GM18507 (cell line): ENCODE measurements at regions not wholly inside any gene's neighbourhood (a gene's known extent, or its start where the extent isn't known, plus 50 kb on each side); places are given as distances from the start of the nearest gene placed in this dataset.

Experiments
- DNase-seq: peaks from one replicate; pipeline ENCODE4 v3.0.0; 2011; ENCODE audit warnings: low read depth; ENCODE audit not compliant: insufficient read length; ENCODE audit errors: extremely low spot score
- FAIRE-seq: peaks from 2 replicates; lab custom pipeline; 2011; peaks lifted over from hg19 to GRCh38; lab: Jason Lieb, UNC

DNA sequence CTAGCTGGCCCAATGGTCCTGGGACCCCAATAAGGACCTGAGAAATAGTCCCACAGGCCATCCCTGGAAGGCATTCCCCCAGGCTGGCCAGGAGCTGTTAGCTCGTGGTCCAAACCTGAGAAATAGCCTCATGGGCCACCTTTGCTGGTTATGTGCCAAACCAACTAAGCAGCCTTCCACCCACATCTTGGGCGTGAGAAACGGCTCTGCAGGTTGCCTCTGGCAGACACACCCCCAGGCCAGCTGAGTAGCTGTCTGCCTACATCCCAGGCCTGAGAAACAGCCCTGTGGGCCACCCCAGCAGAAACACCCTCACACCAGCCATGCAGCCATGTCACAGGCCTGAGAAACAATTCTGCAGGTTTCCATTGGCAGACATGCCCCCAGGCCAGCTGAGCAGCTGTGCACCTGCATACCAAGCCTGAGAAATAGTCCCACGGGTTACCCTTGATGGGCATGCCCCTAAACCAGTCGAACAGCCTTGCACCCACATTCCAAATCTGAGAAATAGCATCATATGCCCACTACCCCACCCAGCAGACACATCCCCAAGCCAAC, 567.8 kb upstream of the ID4 start:
- no peak for FAIRE-seq
- DNase-seq, result no peak

DNA sequence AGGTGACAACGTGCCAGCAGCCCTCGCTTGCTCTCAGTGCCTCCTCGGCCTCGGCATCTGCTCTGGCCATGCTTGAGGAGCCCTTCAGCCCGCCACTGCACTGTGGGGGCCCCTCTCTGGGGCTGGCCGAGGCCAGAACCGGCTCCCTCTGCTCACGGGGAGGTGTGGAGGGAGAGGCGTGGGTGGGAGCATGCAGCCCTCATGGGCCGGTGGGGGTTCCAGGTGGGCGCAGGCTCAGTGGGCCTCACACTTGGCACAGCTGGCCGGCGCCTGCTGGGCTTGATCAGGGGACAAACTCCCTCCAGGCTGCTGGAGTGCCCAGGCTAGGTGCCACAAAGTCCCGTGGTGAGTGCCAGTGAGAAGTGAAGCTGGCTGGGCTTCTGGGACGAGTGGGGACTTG, 566.6 kb upstream of the ID4 start:
- FAIRE-seq, result no peak
- no peak for DNase-seq

DNA sequence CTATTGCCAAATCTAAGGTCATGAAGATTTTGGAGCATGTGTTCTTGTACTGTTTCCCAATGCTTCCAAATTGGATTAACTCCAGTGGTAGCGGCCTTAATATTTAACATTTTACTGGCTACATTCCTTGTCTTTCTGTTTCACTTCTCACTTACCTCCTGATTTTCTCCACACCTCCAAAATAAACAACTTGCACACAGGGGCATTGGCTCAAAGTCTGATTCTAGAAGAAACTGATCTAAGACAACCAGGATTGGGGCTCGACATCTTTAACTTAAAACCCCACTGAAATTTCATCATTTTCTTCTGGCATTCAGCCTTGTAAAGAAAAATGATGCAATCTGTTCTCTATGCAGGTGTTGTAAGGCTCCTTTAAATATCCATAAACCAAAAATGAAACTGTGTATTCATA, 557.9 kb upstream of the ID4 start:
- DNase-seq (no peak), FAIRE-seq (no peak)

DNA sequence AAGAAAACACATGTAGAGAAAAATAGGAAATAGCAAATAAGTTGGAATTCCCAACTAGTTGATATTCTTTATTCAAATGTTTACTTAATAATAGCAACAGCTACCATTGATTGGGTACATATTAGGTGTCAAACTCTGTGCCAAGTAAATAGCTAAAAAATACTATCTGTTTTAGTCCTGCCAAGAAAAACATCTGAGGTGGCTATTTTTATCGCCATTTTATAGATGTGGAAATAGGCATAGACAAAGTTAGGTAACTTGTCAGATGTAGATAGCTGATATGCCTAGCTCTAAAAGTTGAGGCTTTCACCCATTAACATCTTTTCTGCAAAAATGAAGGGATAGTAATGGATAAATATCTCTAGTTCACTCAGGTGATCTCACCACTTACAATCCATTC, 549.2 kb upstream of the ID4 start:
- DNase-seq (no peak), FAIRE-seq (no peak)

DNA sequence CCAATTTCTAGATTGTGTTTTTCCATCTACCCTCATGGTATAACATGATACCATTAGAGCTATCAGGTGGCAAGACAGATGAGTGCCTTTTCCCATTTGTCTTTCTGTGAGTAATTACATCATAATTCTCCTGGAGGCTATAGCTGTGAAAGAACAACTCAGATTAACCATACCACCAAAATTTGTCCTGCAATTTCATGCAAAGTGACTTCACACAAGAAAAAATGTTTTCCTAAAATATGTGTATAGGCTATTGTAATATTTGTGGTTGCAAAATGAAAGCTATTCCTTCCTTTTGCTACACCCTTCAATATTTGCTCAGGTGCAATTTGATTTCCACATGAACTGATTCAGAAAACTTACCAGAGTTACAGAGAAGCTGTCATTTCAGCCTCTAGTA, 547.7 kb upstream of the ID4 start:
- FAIRE-seq (no peak), DNase-seq (no peak)

DNA sequence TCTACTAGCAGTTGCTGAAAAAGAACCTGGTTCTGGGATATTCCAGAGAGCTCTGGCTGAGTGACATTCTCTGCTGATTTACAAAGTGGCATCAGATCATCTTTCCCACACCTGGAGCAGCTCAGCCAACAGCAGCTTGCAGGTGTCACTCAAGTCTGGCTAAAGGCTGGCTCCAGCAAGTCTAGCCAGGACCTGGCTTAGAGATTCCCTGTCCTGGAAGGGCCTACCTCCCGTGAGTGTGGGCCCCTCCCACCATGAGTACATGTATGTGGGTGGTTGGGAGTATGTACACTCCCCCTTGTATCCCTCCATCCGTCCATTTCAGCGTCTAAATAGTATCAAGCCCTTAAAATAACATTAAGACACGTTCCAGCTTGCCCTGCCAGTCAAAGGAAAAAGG, 539.3 kb upstream of the ID4 start:
- no peak for FAIRE-seq
- DNase-seq, result no peak

DNA sequence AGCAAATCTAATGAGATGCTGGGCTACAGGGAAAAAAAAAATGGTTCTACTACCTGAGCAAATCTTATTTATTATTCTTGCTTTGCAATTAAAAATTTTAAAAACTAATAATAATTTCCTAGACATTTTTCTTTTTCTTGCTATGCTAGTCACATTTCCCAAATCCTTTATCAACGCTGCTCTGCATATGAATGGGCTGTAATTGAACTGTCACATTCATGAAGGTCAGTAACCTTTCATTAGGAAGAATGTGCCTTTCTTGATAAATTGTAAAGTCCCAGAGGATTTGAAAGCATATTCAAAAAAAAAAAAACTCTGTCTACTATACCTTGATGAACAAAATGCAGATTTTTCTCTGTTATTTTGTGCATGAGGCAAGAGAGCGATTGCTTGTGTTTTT, 538.7 kb upstream of the ID4 start:
- FAIRE-seq (no peak), DNase-seq (no peak)

DNA sequence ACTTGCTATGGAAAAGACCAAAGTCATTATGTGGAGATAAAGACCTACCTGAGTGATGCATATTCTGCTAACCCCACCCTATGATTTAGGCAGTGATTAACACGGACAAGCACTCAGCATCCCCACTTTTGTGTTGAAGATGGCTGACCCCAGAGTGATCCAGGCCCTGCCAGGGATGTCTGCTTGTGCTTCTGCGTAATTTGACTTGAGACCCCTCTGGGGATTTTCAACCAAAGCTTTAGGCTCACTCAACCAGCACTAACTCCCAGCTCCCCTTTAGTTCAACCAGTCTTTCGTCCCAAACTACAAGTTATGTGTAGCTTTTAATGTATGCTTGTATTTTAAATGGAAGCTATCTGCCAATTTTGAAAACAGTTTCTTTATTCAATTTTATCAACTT, 538.0 kb upstream of the ID4 start:
- DNase-seq (no peak), FAIRE-seq (no peak)

DNA sequence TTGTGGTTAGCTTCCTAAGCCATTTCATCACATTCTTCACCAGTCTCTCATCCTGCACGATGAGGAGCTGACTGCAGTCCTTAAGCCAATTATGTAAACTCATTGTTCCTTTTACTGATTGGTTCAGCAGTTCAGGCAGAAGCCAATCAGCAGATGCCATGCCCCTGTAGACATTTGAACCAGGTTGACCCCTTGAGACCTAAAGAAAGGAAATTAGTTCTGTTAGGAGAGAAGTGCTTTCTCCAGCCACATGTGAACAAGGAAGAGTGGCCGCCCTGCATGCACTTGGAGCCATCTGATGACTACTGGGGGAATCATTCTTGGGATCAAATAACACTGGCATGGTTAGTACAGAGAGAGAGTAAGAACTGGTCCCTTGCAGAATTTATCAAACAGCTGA, 535.2 kb upstream of the ID4 start:
- DNase-seq (no peak), FAIRE-seq (no peak)

DNA sequence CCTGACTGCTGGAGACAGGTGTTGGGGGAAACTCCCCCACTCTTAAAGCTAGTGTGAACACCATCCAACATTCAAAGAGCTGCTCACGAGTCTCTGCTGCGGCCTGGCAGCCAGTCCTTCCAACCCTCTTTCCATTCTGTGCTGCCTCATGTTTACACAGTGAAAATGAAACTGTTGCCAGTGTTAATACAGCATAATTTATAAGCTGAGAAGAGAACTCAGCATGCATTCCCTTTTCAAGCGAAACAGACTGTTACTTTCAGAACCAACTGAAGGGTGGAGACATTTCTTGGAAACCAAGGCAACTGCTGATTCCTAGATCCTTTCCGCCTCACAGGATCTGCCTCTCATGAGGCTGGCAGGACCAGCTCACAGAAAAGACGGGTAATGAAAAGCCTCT, 533.8 kb upstream of the ID4 start:
- DNase-seq (no peak), FAIRE-seq (no peak)

DNA sequence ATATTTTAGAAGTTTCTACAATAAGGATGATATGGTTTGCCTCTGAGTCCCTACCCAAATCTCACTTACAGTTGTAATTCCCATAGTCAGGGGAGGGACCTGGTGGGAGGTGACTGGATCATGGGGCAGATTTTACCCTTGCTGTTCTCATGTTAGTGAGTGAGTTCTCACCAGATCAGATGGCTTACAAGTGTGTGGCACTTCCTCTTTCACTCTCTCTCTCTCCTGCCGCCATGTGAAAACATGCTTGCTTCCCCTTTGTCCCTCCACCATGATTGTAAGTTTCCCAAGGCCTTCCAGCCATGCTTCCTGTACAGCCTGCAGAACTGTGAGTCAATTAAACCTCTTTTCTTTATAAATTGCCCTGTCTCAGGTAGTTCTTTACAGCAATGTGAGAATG, 527.5 kb upstream of the ID4 start:
- FAIRE-seq, result no peak
- no peak for DNase-seq

DNA sequence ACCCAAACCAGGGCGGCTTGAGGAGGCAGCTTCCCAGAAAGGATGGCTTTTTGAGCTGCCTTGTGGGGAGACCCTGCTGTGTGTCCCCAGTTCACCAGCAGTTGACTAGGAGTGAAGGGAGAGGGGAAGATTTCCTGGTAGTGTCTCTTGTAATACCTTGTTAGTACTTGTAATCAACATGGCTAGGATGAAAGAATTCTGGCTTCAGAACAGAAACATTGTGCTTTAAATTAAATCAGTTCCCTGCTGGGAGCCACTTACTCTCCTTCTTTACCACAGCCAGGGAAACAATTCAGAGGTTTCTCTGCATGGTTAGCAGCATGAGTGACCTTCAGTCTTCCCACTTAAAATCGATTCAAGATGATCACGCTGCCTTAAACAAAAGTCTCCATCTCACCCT, 525.4 kb upstream of the ID4 start:
- no peak for DNase-seq
- FAIRE-seq, result no peak

DNA sequence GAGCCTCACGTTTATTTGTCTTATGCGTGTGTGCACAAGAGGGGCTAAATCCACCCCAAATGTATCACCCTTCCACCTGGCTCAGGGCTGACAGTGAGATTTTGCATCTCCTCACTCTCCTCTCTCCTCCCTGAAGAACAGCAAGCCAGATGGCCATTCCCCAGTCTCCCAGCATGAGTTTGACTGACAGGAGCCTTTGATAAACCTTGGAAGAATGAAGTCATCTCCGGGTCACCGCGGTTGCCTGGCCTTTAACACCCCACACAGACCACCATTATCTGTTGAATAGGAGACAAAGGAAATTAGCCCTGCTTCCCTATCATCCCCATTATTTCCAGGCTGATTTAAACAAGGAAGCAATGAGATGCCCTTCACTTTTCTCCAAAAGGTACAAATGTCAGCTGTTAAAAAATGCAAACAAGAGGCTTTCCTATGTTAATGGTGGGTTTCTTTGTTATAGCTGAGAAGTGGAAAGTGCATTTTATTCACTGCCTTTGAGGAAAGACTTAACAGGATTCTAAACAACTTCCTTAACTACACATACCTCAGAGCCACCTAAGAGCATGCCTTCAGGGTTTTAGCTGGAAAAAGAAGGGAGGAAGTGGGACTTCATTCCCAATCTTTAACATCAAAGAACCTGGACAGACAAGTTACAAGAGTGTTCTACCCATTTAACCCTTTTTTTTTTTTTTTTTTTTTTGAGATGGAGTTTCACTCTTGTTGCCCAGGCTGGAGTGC, 524.8 kb upstream of the ID4 start:
- no peak for FAIRE-seq
- DNase-seq, result no peak

DNA sequence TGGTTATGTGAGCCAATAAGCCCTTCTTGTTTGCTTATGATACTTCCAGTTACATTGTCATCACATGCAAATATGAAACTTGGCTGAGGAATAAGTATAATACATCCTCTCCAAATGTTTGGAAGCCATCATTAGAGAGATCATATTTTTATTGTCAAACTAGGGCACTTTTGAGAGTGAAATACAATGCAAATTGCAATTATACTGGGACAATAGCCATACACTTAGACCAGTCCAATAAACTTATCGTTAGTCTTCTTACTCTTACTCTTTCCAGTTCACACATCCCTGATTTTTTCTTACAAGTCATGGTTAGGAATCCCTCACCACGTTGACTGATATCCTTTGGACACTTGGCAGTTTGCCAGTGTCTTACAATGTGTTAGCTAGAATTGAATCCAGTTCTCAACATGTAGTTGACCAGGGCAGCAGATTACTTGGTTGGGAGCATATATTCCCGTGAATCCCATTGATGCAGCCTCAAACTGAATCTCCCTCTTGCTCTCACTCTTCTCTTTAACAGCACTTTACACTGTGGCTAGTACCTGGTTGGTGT, 519.7 kb upstream of the ID4 start:
- FAIRE-seq (no peak), DNase-seq (no peak)

DNA sequence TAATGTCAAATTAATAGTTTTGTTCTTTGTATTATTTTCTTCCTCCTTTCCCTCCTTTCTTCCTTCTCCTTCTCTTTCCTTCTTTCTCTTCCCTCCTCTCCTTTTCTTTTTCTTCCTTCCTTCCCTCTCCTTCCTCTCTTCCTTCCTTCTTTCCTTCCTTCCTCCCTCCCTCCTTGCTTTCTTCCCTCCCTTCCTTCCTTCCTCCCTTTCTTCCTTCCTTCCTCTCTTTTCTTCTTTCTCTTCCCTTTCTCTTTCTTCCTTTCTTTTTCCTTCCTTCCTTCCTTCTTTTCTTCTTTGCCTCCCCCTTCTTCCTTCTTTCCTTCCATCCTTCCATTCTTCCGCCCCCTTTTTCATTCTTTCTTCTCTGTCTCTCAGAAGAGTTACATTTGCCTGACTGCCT, 518.2 kb upstream of the ID4 start:
- FAIRE-seq (no peak), DNase-seq (no peak)

DNA sequence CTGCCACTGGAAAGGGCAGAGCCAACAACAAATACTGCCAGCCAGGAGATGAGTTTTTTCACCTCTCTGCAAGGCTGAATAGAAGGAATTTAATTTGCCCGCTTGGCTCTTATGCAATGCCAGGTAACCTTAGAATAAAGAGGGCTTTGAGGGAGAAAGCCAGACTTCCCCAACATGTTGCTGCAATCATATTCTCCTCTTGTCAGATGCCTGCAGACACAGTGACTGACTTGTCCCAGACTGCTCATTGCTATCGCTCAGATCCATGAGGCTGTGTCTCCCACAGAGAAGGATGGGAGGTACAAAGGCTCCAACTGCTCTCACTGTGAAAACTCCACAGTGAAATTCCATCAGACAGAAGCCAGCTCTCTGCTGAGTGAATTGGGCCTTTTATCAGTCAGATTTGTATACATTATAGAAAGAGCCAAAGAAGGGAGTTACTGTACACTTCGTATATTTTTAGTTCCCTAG, 517.0 kb upstream of the ID4 start:
- FAIRE-seq (no peak), DNase-seq (no peak)

DNA sequence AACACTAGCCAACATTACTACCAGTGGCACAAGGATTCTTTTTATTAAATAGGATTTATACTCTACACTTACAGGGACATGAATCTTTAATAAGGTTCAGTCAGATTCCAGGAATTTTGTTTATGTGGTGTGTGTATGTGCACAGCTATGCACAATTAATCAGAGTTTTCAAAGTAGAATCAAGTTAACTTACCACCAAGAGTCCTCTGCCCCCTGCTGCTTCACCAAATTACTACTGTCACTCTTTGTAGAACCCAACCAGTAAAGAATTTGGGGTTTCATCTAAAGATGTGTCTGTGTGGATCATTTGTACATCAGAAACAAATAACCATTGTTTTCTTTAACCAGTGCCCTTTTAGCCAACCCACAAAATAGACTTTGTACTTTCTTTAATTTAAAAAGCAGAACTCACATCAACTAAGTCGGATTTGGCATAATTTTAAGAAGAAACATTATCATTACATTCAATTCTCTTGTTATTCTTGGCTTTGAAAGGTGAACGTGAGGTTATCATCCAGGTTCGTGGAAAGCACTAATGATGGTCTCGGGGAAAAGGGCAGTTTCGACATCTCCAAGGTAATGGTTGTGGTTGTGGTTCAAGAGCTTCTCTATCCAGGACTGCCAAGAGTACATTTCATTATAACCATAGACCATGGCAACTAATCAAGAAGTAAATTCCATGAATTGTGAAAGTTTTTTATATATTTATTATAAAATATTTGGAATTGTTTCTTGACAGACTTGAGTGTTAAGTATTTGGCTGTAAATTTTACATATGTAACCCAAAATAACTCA, 514.3 kb upstream of the ID4 start:
- DNase-seq, result no peak
- FAIRE-seq, result no peak

DNA sequence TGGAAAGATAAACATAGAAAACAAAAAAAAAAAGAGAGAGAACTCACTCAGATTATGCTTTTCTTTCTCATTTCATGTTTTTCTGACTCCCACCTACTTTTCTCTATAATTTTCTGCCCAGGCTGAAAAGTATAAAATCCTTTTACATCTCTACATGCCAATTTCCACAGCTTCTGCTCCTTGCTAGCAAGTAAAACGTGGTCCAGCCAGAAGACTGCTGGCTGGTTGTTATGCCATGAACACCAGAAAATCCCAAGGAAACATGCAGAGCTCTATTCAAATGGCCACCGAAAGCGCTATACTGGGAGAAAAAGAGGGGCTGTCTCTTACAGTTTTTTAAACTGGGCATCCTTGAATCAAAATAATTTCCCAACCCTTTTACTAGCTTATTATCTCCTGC, 512.8 kb upstream of the ID4 start:
- FAIRE-seq, result no peak
- DNase-seq, result no peak

DNA sequence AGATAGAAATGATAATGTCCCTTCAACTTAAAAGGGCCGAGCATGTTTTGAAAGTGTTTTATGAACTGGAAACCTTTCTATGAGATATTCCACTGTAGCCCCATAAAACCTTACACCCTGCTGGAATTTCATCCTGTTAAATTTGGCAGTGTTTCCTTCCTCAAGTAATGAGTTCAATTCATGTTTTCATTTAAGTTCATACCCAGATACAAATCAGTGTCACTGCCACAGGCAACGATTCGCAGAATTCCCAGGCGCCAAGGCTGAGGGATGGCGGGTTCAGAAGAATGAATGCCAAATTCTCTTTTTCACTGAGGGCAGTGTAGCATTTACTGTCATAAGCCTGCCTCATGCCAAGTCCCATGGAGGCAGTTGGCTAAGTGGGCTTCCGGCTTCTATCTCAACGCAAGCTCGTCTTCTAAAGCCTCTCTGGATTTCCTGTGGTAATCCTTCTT, 511.8 kb upstream of the ID4 start:
- FAIRE-seq (no peak), DNase-seq (no peak)

DNA sequence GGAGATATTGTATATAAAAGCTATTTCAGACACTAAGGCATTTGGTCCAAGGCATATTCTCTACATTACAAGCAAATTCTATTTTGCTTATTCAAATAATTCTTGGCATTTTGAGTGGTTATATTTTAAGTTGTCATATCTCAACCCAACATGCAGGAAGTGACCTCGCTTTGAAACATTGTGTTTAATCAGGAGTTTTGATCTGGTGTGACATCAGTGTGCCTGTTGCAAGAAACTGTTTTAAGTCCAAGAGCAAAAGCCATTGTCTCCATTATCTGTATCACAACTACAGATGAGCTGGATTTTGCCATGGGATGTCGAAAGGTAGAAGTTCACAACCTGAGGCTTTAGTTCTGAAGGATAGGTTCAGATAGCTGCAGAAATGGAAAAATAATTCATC, 509.9 kb upstream of the ID4 start:
- no peak for FAIRE-seq
- DNase-seq, result no peak

DNA sequence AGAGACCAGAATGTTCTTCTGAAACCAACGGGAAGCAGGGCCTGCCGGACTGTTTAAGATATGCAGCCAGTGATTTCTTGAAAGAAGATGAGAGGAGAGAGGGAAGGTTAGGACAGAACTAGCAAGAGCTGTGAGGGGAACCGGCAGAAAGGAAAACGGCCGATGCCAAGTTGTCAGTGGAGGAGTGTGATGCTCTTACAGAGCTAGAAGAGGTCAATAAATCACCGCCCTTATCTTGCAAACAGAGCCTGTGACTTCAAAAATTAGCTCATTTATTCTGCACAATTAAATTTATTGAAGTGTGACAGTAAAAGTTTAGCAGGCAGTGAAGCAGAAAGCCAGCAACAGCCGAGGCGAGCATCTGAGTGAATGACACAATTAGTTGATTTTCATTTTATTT, 509.5 kb upstream of the ID4 start:
- FAIRE-seq (no peak), DNase-seq (no peak)
